ENCODE measurements at regions not wholly inside any gene's neighbourhood (a gene's known extent, or its start where the extent isn't known, plus 50 kb on each side); places are given as distances from the start of the nearest gene placed in this dataset.

- TF ChIP-seq CTCF (IDR thresholded peaks at IDR 0.05) (no peak), EZH2phosphoT487 (IDR thresholded peaks at IDR 0.05) (no peak)
These were observed 118.8 kb upstream of the PIEZO2 start for GRCh38 chr18:11268153-11268552.
